Thyroid gland (tissue), 4 donors: ENCODE measurements at regions not wholly inside any gene's neighbourhood (a gene's known extent, or its start where the extent isn't known, plus 50 kb on each side); places are given as distances from the start of the nearest gene placed in this dataset.

Experiments used
- POLR2A ChIP-seq, 2 donors: fragments of 450-650 bp; IDR thresholded peaks; one replicate each; pipeline ENCODE4 v1.6.1; 2017; ENCODE audit warnings: antibody characterized with exemption in 2 of 2, mild to moderate bottlenecking in 2 of 2, moderate library complexity in 1 of 2
- TF ChIP-seq, protein P1 (sequence below), 6 experiments: fragments of 200-600 bp in 3 of 6; fragments of 450-650 bp in 3 of 6; sonication (generic) in 3 of 6; IDR thresholded peaks; one replicate each; pipeline ENCODE4 v1.5.1; 2016 to 2019; ENCODE audit warnings: antibody characterized with exemption in 6 of 6, mild to moderate bottlenecking in 2 of 6, inconsistent platforms in 1 of 6, moderate library complexity in 1 of 6

- TF ChIP-seq, protein P1, sequence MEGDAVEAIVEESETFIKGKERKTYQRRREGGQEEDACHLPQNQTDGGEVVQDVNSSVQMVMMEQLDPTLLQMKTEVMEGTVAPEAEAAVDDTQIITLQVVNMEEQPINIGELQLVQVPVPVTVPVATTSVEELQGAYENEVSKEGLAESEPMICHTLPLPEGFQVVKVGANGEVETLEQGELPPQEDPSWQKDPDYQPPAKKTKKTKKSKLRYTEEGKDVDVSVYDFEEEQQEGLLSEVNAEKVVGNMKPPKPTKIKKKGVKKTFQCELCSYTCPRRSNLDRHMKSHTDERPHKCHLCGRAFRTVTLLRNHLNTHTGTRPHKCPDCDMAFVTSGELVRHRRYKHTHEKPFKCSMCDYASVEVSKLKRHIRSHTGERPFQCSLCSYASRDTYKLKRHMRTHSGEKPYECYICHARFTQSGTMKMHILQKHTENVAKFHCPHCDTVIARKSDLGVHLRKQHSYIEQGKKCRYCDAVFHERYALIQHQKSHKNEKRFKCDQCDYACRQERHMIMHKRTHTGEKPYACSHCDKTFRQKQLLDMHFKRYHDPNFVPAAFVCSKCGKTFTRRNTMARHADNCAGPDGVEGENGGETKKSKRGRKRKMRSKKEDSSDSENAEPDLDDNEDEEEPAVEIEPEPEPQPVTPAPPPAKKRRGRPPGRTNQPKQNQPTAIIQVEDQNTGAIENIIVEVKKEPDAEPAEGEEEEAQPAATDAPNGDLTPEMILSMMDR (IDR thresholded peaks at IDR 0.05) = no peak
- no peak for TF ChIP-seq POLR2A (IDR thresholded peaks at IDR 0.05)
Observed at GRCh38 chr1:217985641-217986040, 299.5 kb upstream of the RRP15 start.
